OCI-LY1 (cell line): ENCODE measurements at regions not wholly inside any gene's neighbourhood (a gene's known extent, or its start where the extent isn't known, plus 50 kb on each side); places are given as distances from the start of the nearest gene placed in this dataset.

Experiments used
- H2AFZ ChIP-seq: fragments of 200-600 bp; sonication (generic), shearing (Covaris generic); 2 replicates; pipeline ENCODE4 v1.6.0; 2014; ENCODE audit warnings: antibody characterized with exemption, mild to moderate bottlenecking, low read length
- H3F3A ChIP-seq: fragments of 200-600 bp; sonication (generic), shearing (Covaris generic); 2 replicates; pipeline ENCODE4 v1.6.0; 2014; ENCODE audit warnings: mild to moderate bottlenecking, antibody characterized with exemption, low read length, moderate library complexity; ENCODE audit not compliant: insufficient read depth
- H3K27ac ChIP-seq: fragments of 200-600 bp; sonication (generic); 2 replicates; pipeline ENCODE4 v1.5.1; 2014; ENCODE audit warnings: low read length, mixed run types, mild to moderate bottlenecking, low read depth; ENCODE audit not compliant: poor library complexity, severe bottlenecking
- H3K27me3 ChIP-seq: fragments of 200-600 bp; sonication (generic); 2 replicates; pipeline ENCODE4 v1.6.0; 2014; ENCODE audit warnings: antibody characterized with exemption, mild to moderate bottlenecking, low read length, moderate library complexity; ENCODE audit not compliant: insufficient read depth
- H3K36me3 ChIP-seq: fragments of 200-600 bp; sonication (generic); 2 replicates; pipeline ENCODE4 v1.6.1; 2014; ENCODE audit warnings: mild to moderate bottlenecking, antibody characterized with exemption, low read length, moderate library complexity, mixed read lengths; ENCODE audit not compliant: insufficient read depth
- H3K4me1 ChIP-seq: fragments of 200-600 bp; sonication (generic); 2 replicates; pipeline ENCODE4 v1.5.1; 2014; ENCODE audit warnings: mild to moderate bottlenecking, low read length, moderate library complexity; ENCODE audit not compliant: insufficient read depth, severe bottlenecking
- H3K4me2 ChIP-seq: fragments of 200-600 bp; sonication (generic), shearing (Covaris generic); 2 replicates; pipeline ENCODE4 v1.6.1; 2014; ENCODE audit warnings: low read length
- H3K4me3 ChIP-seq: fragments of 200-600 bp; sonication (generic); 2 replicates; pipeline ENCODE4 v1.5.1; 2014; ENCODE audit warnings: low read length, low read depth, mild to moderate bottlenecking, mixed read lengths; ENCODE audit not compliant: poor library complexity, severe bottlenecking
- H3K79me2 ChIP-seq: fragments of 200-600 bp; shearing (Covaris generic); 2 replicates; pipeline ENCODE4 v1.6.1; 2016; ENCODE audit warnings: mixed run types, low read length, mixed read lengths; ENCODE audit not compliant: insufficient read depth
- H3K9ac ChIP-seq: fragments of 200-600 bp; sonication (generic), shearing (Covaris generic); 2 replicates; pipeline ENCODE4 v1.6.1; 2014; ENCODE audit warnings: mild to moderate bottlenecking, low read length, mixed read lengths
- H3K9me2 ChIP-seq: fragments of 200-600 bp; sonication (generic), shearing (Covaris generic); 2 replicates; pipeline ENCODE4 v1.6.1; 2014; ENCODE audit warnings: low read depth, mild to moderate bottlenecking, low read length, mixed read lengths
- H3K9me3 ChIP-seq: fragments of 200-600 bp; shearing (Covaris generic); 2 replicates; pipeline ENCODE4 v1.6.1; 2014; ENCODE audit warnings: low read length, mixed read lengths
- H4K20me1 ChIP-seq: fragments of 200-600 bp; sonication (generic), shearing (Covaris generic); 2 replicates; pipeline ENCODE4 v1.6.0; 2016; ENCODE audit warnings: mild to moderate bottlenecking, low read length; ENCODE audit not compliant: insufficient read depth
- CTCF ChIP-seq: fragments of 200-600 bp; sonication (generic), shearing (Covaris generic); IDR thresholded peaks from 2 replicates; pipeline ENCODE4 v1.5.1; 2017; ENCODE audit warnings: mild to moderate bottlenecking, antibody characterized with exemption, low read length, moderate library complexity, mixed read lengths
- EZH2 ChIP-seq: fragments of 200-600 bp; sonication (generic), shearing (Covaris generic); IDR thresholded peaks from 2 replicates; pipeline ENCODE4 v1.8.0; 2017; ENCODE audit warnings: borderline replicate concordance, mixed run types, mild to moderate bottlenecking, antibody characterized with exemption, low read length, moderate library complexity, mixed read lengths

- H2AFZ ChIP-seq: no peak overlapping the region
- no peak overlapping the region for H3K27ac ChIP-seq
- no peaks in the 10 kb centered on the region for H3K4me1 ChIP-seq
- no peak overlapping the region for H3K4me2 ChIP-seq
- no peaks in the 10 kb centered on the region for H3K9me3 ChIP-seq
- H3K79me2 ChIP-seq: no peaks in the 10 kb centered on the region
- H3K36me3 ChIP-seq: no peaks in the 10 kb centered on the region
- no peak overlapping the region for H3K4me3 ChIP-seq
- H3K27me3 ChIP-seq: no peaks in the 10 kb centered on the region; the same call in 1 of the 2 replicates
- H3K9ac ChIP-seq: no peak overlapping the region
- no peaks in the 10 kb centered on the region for H4K20me1 ChIP-seq
- no peaks in the 10 kb centered on the region for H3F3A ChIP-seq
- TF ChIP-seq CTCF (no peak), EZH2 (no peak)
- no peaks in the 10 kb centered on the region for H3K9me2 ChIP-seq
Observed at GRCh38 chr16:6499413-6499812, 833.2 kb upstream of the RBFOX1 start.

- Histone ChIP-seq H3K27me3 (no peaks in the 10 kb centered on the region; the same call in 1 of the 2 replicates), H3K9me3 (no peaks in the 10 kb centered on the region), H3K79me2 (no peaks in the 10 kb centered on the region), H3K9ac (no peak overlapping the region), H3K36me3 (no peaks in the 10 kb centered on the region), H3K9me2 (no peaks in the 10 kb centered on the region), H3K4me1 (no peaks in the 10 kb centered on the region), H2AFZ (no peak overlapping the region), H3K27ac (no peak overlapping the region), H3F3A (no peaks in the 10 kb centered on the region), H3K4me3 (no peak overlapping the region), H3K4me2 (no peak overlapping the region), H4K20me1 (no peaks in the 10 kb centered on the region)
- TF ChIP-seq EZH2 (no peak), CTCF (no peak)
Observed at GRCh38 chr16:6498858-6499257, 833.8 kb upstream of the RBFOX1 start.

- H3K9me3 ChIP-seq: no peaks in the 10 kb centered on the region
- TF ChIP-seq EZH2 (no peak), CTCF (no peak)
- no peaks in the 10 kb centered on the region for H3K9me2 ChIP-seq
- no peak overlapping the region for H3K4me2 ChIP-seq
- no peak overlapping the region for H3K27ac ChIP-seq
- no peak overlapping the region for H3K9ac ChIP-seq
- no peaks in the 10 kb centered on the region; the same call in 1 of the 2 replicates for H3K27me3 ChIP-seq
- H3K4me3 ChIP-seq: no peak overlapping the region
- no peaks in the 10 kb centered on the region for H3F3A ChIP-seq
- no peaks in the 10 kb centered on the region for H3K79me2 ChIP-seq
- H2AFZ ChIP-seq: no peak overlapping the region
- H3K4me1 ChIP-seq: no peaks in the 10 kb centered on the region
- H4K20me1 ChIP-seq: no peaks in the 10 kb centered on the region
- H3K36me3 ChIP-seq: no peaks in the 10 kb centered on the region
Observed at GRCh38 chr16:6496996-6497395, 835.6 kb upstream of the RBFOX1 start.
